GM21360 (cell line): ENCODE measurements at regions not wholly inside any gene's neighbourhood (a gene's known extent, or its start where the extent isn't known, plus 50 kb on each side); places are given as distances from the start of the nearest gene placed in this dataset.
"Not testable (repeated sequence)": the region's sequence is repeated elsewhere in the genome, so short reads cannot be mapped to it uniquely, and the experiment has no call there.

Source experiments
- ATAC-seq: cut with Tn5 transposase; IDR thresholded peaks from one replicate; pipeline ENCODE4 v1.9.1; 2021; ENCODE audit warnings: mild to moderate bottlenecking, moderate library complexity; ENCODE audit not compliant: unreplicated experiment

- no peak for ATAC-seq
These were observed 72.4 kb downstream of the FH start for GRCh38 chr1:241447031-241447644.

GRCh38 chr1:241444836-241445235 lies 74.7 kb downstream of the FH start:
- no peak for ATAC-seq

- no peak for ATAC-seq
These were observed 76.0 kb downstream of the FH start for GRCh38 chr1:241443561-241443960.

GRCh38 chr1:241442686-241443085 lies 76.9 kb downstream of the FH start:
- ATAC-seq = no peak

GRCh38 chr1:241440904-241441303 lies 78.7 kb downstream of the FH start:
- ATAC-seq = no peak

- ATAC-seq = not testable (repeated sequence)
These were observed 80.9 kb downstream of the FH start for GRCh38 chr1:241438686-241439085.

GRCh38 chr1:241432241-241432640 lies 75.2 kb upstream of the RGS7 start:
- ATAC-seq = no peak

- not testable (repeated sequence) for ATAC-seq
These were observed 68.1 kb upstream of the RGS7 start for GRCh38 chr1:241425091-241425490.

GRCh38 chr1:241424480-241424971 lies 67.5 kb upstream of the RGS7 start:
- no peak for ATAC-seq

- ATAC-seq = peak; percentile 93
These were observed 66.8 kb upstream of the RGS7 start for GRCh38 chr1:241423541-241424479.

- no peak for ATAC-seq
These were observed 65.5 kb upstream of the RGS7 start for GRCh38 chr1:241422470-241422869.

GRCh38 chr1:241419986-241420385 lies 63.0 kb upstream of the RGS7 start:
- no peak for ATAC-seq

GRCh38 chr1:241417258-241417657 lies 60.3 kb upstream of the RGS7 start:
- ATAC-seq = no peak

GRCh38 chr1:241413974-241414373 lies 57.0 kb upstream of the RGS7 start:
- ATAC-seq = no peak

- peak; percentile 72 for ATAC-seq
These were observed 56.4 kb upstream of the RGS7 start for GRCh38 chr1:241413386-241413785.

- no peak for ATAC-seq
These were observed 55.6 kb upstream of the RGS7 start for GRCh38 chr1:241412646-241413045.

GRCh38 chr1:241411776-241412338 lies 54.9 kb upstream of the RGS7 start:
- no peak for ATAC-seq

GRCh38 chr1:241411056-241411775 lies 54.2 kb upstream of the RGS7 start:
- no peak for ATAC-seq

GRCh38 chr1:241408170-241408569 lies 51.2 kb upstream of the RGS7 start:
- ATAC-seq = no peak
